ELR (cell line): ENCODE measurements at regions not wholly inside any gene's neighbourhood (a gene's known extent, or its start where the extent isn't known, plus 50 kb on each side); places are given as distances from the start of the nearest gene placed in this dataset.
A peak's percentile ranks its signal among the peaks of the same experiment; 100 is the strongest.
"Not testable (repeated sequence)": the region's sequence is repeated elsewhere in the genome, so short reads cannot be mapped to it uniquely, and the experiment has no call there.

Experiments used
- DNase-seq: peaks from one replicate; pipeline ENCODE4 v3.0.0-alpha.2; 2015; ENCODE audit warnings: low read depth

GRCh38 chr12:47348206-47348605 is 268.4 kb upstream of the AMIGO2 start:
- DNase-seq, result no peak

- no peak for DNase-seq
Observed at GRCh38 chr12:47346251-47347019, 266.7 kb upstream of the AMIGO2 start.

GRCh38 chr12:47343684-47344567 is 264.2 kb upstream of the AMIGO2 start:
- peak; percentile 49 for DNase-seq

- DNase-seq, result no peak
Observed at GRCh38 chr12:47340411-47341015, 260.8 kb upstream of the AMIGO2 start.

GRCh38 chr12:47337581-47337980 is 257.8 kb upstream of the AMIGO2 start:
- DNase-seq, result no peak

DNA sequence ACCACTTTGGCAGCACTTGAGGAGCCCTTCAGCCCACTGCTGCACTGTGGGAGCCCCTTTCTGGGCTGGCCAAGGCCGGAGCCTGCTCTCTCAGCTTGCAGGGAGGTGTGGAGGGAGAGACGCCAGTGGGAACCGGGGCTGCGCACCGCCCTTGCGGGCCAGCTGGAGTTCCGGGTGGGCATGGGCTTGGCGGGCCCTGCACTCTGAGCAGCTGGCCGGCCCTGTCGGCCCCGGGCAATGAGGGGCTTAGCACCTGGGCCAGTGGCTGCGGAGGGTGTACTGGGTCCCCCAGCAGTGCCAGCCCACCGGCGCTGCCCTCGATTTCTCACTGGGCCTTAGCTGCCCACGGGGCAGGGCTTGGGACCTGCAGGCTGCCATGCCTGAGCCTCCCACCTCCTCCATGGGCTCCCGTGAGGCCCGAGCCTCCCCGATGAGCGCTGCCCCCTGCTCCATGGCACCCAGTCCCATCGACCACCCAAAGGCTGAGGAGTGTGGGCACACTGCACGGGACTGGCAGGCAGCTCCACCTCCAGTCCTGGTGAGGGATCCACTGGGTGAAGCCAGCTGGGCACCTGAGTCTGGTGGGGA is 253.6 kb upstream of the AMIGO2 start:
- not testable (repeated sequence) for DNase-seq

- DNase-seq, result peak; percentile 33
Observed at GRCh38 chr12:47328831-47329545, 249.2 kb upstream of the AMIGO2 start.

- DNase-seq, result no peak
Observed at GRCh38 chr12:47326190-47326589, 246.4 kb upstream of the AMIGO2 start.

- no peak for DNase-seq
Observed at GRCh38 chr12:47323802-47324201, 244.0 kb upstream of the AMIGO2 start.

GRCh38 chr12:47321436-47321835 is 241.7 kb upstream of the AMIGO2 start:
- no peak for DNase-seq

- DNase-seq, result no peak
Observed at GRCh38 chr12:47319746-47320145, 240.0 kb upstream of the AMIGO2 start.

DNA sequence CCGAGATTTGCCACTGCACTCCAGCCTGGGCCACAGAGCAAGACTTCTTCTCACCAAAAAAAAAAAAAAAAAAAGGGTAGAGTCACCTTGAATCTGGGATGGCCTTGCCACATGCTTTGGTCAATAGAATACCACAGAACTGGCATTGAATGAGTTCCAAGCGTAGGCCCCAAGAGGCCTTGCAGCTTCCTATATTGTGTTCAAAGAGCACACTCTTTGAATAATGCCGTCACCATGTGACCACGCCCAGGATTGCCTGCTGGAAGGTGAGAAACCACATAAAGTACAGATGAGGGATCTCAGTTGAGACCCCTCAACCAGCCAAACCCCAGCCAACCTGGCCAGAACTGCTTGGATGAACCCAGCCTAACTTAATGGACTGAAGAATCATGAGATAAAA is 239.2 kb upstream of the AMIGO2 start:
- DNase-seq, result no peak

GRCh38 chr12:47317175-47317915 is 237.6 kb upstream of the AMIGO2 start:
- no peak for DNase-seq

GRCh38 chr12:47316609-47317049 is 236.9 kb upstream of the AMIGO2 start:
- no peak for DNase-seq

DNA sequence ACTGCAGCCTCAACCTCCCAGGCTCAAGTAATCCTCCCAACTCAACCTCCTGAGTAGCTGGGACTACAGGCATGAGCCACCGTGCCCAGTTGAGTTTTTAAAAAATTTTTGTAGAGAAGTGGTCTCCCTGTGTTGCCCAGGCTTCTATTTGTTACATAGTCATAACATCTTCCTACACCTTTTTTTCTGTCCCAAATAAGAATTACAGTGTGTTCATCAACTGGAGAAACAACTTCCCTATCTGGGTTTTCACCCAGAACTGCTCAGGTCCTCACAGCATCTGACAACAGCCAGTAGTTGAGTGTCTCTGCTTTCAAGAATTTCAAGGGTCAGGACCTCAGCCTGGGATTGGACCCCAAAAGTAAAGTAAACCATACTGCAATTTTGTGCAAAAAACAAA is 235.2 kb upstream of the AMIGO2 start:
- no peak for DNase-seq

- DNase-seq, result no peak
Observed at GRCh38 chr12:47312808-47313426, 233.2 kb upstream of the AMIGO2 start.

- no peak for DNase-seq
Observed at GRCh38 chr12:47312147-47312546, 232.4 kb upstream of the AMIGO2 start.

GRCh38 chr12:47311568-47311967 is 231.8 kb upstream of the AMIGO2 start:
- DNase-seq, result no peak

- DNase-seq, result no peak
Observed at GRCh38 chr12:47311010-47311409, 231.3 kb upstream of the AMIGO2 start.

GRCh38 chr12:47308672-47309071 is 228.9 kb upstream of the AMIGO2 start:
- no peak for DNase-seq
